AG09319 (cell line): ENCODE measurements at regions not wholly inside any gene's neighbourhood (a gene's known extent, or its start where the extent isn't known, plus 50 kb on each side); places are given as distances from the start of the nearest gene placed in this dataset.

Experiments used
- DNase-seq: peaks from one replicate; pipeline ENCODE4 v3.0.0-alpha.2; 2010; ENCODE audit warnings: low read depth; ENCODE audit errors: extremely low read depth
- TF ChIP-seq, protein P1 (sequence below): IDR thresholded peaks from 2 replicates; pipeline ENCODE4 v1.5.1; 2011; ENCODE audit warnings: low read depth, mild to moderate bottlenecking, inconsistent platforms, low read length, moderate library complexity

DNA sequence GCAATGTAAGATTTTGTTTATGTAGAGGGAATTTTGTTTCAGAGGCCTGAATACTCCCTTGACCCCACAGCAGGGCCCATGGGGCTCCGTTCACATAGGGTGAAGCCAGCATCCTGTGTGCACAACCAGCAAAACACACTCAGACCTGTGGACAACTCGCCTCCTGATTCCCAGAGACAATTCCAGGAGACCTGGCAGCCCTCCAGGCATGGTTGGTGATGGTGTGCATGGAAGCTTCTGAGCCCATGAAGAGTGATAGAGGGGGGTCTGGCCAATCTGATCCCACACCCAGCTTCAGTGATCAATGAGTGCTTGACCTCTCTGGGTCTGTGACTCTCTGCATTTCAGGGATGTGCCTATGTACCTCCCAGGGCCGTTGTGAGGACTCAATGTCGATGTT lies 91.0 kb upstream of the RAB6C start:
- no peak for DNase-seq
- TF ChIP-seq, protein P1, sequence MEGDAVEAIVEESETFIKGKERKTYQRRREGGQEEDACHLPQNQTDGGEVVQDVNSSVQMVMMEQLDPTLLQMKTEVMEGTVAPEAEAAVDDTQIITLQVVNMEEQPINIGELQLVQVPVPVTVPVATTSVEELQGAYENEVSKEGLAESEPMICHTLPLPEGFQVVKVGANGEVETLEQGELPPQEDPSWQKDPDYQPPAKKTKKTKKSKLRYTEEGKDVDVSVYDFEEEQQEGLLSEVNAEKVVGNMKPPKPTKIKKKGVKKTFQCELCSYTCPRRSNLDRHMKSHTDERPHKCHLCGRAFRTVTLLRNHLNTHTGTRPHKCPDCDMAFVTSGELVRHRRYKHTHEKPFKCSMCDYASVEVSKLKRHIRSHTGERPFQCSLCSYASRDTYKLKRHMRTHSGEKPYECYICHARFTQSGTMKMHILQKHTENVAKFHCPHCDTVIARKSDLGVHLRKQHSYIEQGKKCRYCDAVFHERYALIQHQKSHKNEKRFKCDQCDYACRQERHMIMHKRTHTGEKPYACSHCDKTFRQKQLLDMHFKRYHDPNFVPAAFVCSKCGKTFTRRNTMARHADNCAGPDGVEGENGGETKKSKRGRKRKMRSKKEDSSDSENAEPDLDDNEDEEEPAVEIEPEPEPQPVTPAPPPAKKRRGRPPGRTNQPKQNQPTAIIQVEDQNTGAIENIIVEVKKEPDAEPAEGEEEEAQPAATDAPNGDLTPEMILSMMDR = no peak

DNA sequence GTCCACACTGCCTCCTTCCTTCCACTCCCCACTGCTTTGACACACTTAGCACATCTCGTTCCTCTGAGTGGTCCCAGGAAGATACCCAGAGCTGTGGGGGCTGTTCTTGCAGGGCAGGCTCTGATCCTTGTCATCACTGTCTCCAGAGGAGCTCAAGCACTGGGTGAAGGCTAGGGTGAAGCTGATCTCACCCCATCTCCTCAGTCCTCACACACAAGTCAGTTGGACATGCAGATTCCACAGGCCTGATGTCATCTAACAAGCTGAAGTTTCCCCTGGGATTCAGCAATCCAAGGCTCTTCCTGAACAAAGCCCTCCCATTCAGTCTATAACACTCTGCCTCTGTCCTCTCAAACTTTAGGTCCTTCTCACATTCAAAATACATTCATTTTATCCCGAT lies 90.6 kb upstream of the RAB6C start:
- TF ChIP-seq, protein P1 = no peak
- DNase-seq = no peak

DNA sequence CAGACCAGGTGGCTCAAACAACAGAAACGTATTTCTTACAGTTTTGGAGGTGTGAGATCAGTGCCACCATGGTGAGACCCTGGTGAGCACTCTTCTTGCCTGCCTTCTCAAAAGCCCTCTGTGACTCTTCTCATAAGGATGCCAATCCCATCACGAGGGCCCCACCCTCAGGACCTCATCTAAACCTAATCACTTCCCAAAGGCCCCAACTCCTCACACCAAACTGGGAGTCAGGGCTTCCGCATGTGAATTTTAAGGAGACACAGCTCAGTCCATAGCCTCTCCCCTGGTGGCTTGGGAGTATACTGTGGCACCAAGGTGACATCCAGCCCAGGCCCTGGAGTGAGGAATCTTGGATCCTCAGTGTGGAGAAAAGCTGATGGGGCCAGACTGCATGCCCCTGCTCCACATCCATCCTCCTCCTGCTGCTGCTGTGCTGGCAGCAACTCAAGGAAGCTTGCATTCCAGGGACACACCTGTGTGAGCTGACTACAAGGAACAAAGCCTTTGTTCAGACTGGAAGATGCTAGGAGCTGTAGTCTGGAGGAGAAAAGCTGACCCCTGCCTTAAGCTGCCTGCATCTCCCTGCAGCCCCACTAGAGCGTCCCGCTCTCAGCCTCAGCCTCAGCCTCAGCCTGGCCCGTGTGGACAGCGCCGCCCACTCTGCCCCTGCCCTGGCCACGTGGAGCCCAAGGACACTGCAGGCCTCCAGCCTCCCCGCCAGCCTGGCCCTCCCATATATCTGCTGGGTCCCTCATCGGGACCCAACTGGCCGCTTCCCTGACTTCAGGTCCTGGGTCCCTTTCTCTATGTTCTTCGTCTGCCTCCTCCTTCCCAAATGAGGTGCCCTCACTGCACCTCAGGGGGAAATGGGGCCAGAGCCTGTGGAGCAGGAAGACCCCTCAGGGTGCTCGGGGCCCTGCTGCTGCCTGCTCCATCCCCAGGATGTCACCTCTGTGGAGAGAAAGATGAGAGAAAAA lies 87.8 kb upstream of the RAB6C start:
- no peak for DNase-seq
- TF ChIP-seq, protein P1 = no peak

DNA sequence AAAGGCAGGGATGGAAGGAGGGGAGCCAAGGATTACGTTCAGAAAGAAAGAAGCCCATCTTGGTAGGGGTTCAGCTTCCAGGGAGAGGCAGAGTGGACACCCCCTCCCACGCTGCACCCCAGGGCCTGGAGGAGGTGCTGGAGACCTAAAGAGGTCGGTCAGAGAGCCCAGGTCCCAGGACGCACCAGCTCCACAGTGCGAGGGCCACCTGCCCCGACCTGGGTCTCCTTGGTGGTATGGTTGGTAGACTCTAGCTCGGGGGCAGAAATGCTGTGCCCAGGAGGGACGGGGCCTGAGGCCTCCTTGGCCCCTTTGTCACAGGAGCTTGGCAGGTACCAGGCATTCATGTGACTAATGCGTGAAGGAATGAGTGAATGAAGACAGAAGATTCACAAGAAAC lies 87.1 kb upstream of the RAB6C start:
- DNase-seq = no peak
- TF ChIP-seq, protein P1 = no peak

DNA sequence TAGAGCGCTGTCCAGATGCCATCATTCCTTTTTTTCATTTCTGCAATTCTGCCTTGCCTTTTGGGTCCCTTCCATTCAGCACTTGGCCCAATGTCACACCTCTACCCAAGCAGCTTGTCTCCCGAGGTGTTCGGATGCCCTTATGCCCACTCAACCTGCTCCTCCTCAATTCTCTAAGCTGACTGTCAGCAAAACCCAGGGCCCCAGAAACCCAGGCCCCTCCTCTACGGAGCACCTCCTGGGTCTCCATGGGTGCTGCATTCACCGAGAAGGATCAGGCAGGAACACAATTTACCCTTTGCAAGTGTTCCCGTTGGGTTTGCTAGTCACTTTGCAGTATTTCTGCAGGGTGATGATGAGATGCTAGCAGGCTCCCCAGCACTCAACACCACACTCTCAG lies 86.7 kb upstream of the RAB6C start:
- no peak for DNase-seq
- TF ChIP-seq, protein P1 = no peak

DNA sequence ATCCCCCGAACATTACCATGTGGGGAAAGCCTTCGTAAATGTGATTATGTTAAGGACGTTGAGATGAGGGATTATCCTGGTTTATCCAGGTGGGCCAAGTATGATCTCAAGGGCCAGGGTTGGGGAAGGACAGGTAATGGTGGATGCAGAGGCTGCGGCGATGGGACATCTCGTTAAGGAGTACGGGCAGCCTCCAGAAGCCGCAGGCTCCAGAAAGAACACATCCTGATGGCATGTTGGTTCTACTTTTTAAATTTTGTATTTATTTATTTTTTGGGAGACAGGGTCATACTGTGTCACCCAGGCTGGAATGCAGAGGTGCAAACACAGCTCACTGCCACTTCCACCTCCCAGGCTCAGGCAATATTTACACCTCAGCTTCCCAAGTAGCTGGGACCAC lies 86.2 kb upstream of the RAB6C start:
- DNase-seq = no peak
- TF ChIP-seq, protein P1 = no peak

DNA sequence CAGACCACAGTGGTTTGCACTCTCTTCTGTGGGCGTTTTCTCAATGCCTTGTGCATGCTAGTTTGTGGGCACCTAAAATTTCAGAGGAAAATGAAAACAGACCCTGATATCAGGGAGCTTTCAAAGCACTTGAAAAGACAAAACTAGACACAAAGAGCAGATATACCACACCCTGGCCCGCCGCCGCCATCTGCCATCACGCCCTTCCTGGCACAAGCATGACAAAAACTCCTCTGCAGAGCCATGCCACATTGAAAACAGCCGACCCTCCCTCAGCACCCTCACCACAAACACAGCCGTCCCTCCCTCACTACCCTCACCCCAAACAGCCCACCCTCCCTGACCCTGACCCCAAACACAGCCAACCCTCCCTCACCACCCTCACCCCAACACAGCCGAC lies 84.8 kb upstream of the RAB6C start:
- DNase-seq = no peak
- TF ChIP-seq, protein P1 = no peak
